PC-9 (cell line): ENCODE measurements at regions not wholly inside any gene's neighbourhood (a gene's known extent, or its start where the extent isn't known, plus 50 kb on each side); places are given as distances from the start of the nearest gene placed in this dataset.

ENCODE experiments used
- BruUV-seq: library from RNA; stranded (reverse); fragments of 400-500 nt; replicated peaks from 2 replicates; lab custom pipeline; 2021; lab: Mats Ljungman, UMichigan
- CTCF ChIA-PET: fragments of 300-600 bp; sonication (Branson Sonifier 250); formaldehyde crosslinking; loops from one replicate; lab custom pipeline; 2022; ENCODE audit warnings: antibody characterized with exemption; lab: Charles Lee
- POLR2A ChIA-PET: fragments of 300-600 bp; sonication (Branson Sonifier 250); formaldehyde crosslinking; loops from one replicate; lab custom pipeline; 2022; ENCODE audit warnings: antibody characterized with exemption; ENCODE audit not compliant: unreplicated experiment; lab: Charles Lee
- DNase-seq, 2 experiments: peaks; one replicate each; pipeline versions ENCODE4 v3.0.0 to v3.0.0-alpha.2; 2015 to 2022; ENCODE audit warnings: mixed read lengths in 1 of 2
- H2AFZ ChIP-seq: fragments of 200-600 bp; sonication (generic); 2 replicates; pipeline ENCODE4 v1.8.1; 2017; ENCODE audit warnings: antibody characterized with exemption
- H3F3A ChIP-seq: fragments of 200-600 bp; sonication (generic); 2 replicates; pipeline ENCODE4 v1.8.1; 2017; ENCODE audit warnings: antibody characterized with exemption, mild to moderate bottlenecking, low read depth; ENCODE audit not compliant: insufficient read depth
- H3K27ac ChIP-seq: fragments of 200-600 bp; sonication (generic); 2 replicates; pipeline ENCODE4 v1.6.1; 2016; ENCODE audit warnings: mixed run types
- H3K27me3 ChIP-seq: fragments of 200-600 bp; sonication (generic); 2 replicates; pipeline ENCODE4 v1.6.1; 2016; ENCODE audit warnings: low read depth, mixed run types; ENCODE audit not compliant: insufficient read depth
- H3K36me3 ChIP-seq: fragments of 200-600 bp; sonication (generic); 2 replicates; pipeline ENCODE4 v1.6.1; 2016; ENCODE audit warnings: low read depth, mixed run types
- H3K4me1 ChIP-seq: fragments of 200-600 bp; sonication (generic); replicated peaks from 2 replicates; pipeline ENCODE4 v1.6.1; 2016; ENCODE audit warnings: mixed run types; ENCODE audit not compliant: insufficient read depth
- H3K4me2 ChIP-seq: fragments of 200-600 bp; sonication (generic); 2 replicates; pipeline ENCODE4 v1.6.1; 2017; ENCODE audit warnings: mixed run types
- H3K4me3 ChIP-seq: fragments of 200-600 bp; sonication (generic); 2 replicates; pipeline ENCODE4 v1.6.1; 2016; ENCODE audit warnings: mixed run types
- H3K79me2 ChIP-seq: fragments of 200-600 bp; sonication (generic); 2 replicates; pipeline ENCODE4 v1.6.1; 2017; ENCODE audit warnings: low read depth, mixed run types
- H3K9me2 ChIP-seq: fragments of 200-600 bp; sonication (generic); 2 replicates; pipeline ENCODE4 v1.8.1; 2017; ENCODE audit warnings: mild to moderate bottlenecking; ENCODE audit not compliant: insufficient read depth
- H3K9me3 ChIP-seq: fragments of 200-600 bp; sonication (generic); 2 replicates; pipeline ENCODE4 v1.8.1; 2016; ENCODE audit warnings: low read depth; ENCODE audit not compliant: insufficient read depth
- H4K20me1 ChIP-seq: fragments of 200-600 bp; sonication (generic); 2 replicates; pipeline ENCODE4 v1.8.1; 2017; ENCODE audit not compliant: insufficient read depth
- EZH2 ChIP-seq: fragments of 200-600 bp; sonication (generic); IDR thresholded peaks from 2 replicates; pipeline ENCODE4 v1.8.0; 2017; ENCODE audit warnings: antibody characterized with exemption, low read depth
- intact Hi-C: fragments of 100-400 bp; cut with micrococcal nuclease; formaldehyde crosslinking; loops from one replicate; pipeline ENCODE4 v1.10.0; 2022; ENCODE audit not compliant: unreplicated experiment
- TF ChIP-seq, protein P1 (sequence below): fragments of 200-600 bp; sonication (generic); conservative IDR thresholded peaks from 2 replicates; pipeline ENCODE4 v1.6.1; 2017; ENCODE audit warnings: mixed run types, antibody characterized with exemption, mild to moderate bottlenecking, moderate library complexity

DNA sequence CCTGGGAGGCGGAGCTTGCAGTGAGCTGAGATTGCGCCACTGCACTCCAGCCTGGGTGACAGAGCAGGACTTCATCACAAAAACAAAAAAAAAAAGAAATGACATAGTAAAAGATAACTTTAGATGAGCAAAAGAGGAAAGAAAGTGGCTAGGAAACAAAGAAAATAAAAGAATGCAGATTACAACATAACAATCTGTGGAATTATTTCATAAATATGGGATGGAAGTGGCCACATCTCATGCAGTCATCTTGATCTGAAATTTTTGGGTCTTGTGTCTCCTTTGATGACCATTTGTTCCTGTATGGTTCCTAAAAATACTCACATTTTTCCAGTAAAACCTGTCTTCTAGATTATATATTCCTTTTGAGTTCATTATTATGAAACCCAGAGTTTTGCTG is 271.4 kb downstream of the SPRY1 start:
- intact Hi-C loops, result no loop called here
- H4K20me1 ChIP-seq, result no peaks in the 10 kb centered on the region
- peaks cover 5% of the 10 kb centered on the region; the same call in 1 of the 2 replicates for H3F3A ChIP-seq
- no TSS peak for BruUV-seq
- no peak overlapping the region; the same call in 1 of the 2 replicates for H2AFZ ChIP-seq
- ChIA-PET POLR2A (no interaction called here), CTCF (no interaction called here)
- no peak overlapping the region for H3K4me2 ChIP-seq
- H3K9me3 ChIP-seq, result peaks cover 5% of the 10 kb centered on the region
- no peak overlapping the region for H3K27ac ChIP-seq
- DNase-seq, result no peak
- H3K4me1 ChIP-seq, result peaks cover 13% of the 10 kb centered on the region
- no peaks in the 10 kb centered on the region for H3K27me3 ChIP-seq
- H3K4me3 ChIP-seq, result no peak overlapping the region
- peaks cover 3% of the 10 kb centered on the region; the same call in 1 of the 2 replicates for H3K9me2 ChIP-seq
- no peaks in the 10 kb centered on the region for H3K79me2 ChIP-seq
- TF ChIP-seq EZH2, result no peak
- TF ChIP-seq, protein P1, sequence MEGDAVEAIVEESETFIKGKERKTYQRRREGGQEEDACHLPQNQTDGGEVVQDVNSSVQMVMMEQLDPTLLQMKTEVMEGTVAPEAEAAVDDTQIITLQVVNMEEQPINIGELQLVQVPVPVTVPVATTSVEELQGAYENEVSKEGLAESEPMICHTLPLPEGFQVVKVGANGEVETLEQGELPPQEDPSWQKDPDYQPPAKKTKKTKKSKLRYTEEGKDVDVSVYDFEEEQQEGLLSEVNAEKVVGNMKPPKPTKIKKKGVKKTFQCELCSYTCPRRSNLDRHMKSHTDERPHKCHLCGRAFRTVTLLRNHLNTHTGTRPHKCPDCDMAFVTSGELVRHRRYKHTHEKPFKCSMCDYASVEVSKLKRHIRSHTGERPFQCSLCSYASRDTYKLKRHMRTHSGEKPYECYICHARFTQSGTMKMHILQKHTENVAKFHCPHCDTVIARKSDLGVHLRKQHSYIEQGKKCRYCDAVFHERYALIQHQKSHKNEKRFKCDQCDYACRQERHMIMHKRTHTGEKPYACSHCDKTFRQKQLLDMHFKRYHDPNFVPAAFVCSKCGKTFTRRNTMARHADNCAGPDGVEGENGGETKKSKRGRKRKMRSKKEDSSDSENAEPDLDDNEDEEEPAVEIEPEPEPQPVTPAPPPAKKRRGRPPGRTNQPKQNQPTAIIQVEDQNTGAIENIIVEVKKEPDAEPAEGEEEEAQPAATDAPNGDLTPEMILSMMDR, result no peak
- no peaks in the 10 kb centered on the region for H3K36me3 ChIP-seq

DNA sequence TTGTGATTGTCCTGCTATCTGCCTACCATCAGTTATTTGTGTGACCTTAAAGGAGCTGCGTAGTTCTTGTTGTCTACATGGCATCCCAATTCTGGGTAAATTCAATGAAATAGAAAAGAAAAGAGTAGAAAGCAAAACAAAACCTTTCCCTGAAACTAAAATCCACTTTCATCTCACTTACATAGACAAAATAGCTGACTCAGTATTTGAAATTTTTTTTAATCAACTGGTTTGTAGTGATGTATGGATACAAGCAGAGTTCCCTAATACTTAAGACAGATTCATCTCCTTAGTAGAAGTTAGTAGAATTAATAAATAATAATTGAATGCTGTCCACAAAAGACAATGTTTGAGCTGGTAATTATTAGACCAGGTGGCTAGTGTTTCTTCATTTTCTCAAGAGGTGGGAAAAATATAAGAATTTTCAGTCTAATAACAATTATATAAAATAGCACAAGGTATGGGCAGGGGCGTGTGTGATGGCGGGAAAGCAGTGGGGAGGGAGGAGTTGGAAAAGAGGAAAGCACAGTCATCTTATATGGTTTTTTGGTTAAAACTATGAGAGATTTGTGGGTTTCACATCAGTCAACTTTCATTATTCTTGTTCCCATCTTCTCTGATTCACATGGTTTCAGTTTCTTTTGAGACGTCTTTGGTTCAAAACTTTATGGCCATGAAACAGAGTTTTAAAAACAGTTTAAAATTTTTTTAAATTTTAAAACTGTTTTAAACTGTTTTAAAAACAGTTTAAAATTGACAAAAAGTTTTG is 275.2 kb downstream of the SPRY1 start:
- Histone ChIP-seq H3K27ac (no peak overlapping the region), H3K9me2 (no peaks in the 10 kb centered on the region), H3K36me3 (no peaks in the 10 kb centered on the region), H3F3A (peaks cover 21% of the 10 kb centered on the region), H3K4me1 (peaks cover 30% of the 10 kb centered on the region), H3K9me3 (peaks cover 5% of the 10 kb centered on the region; the same call in 1 of the 2 replicates), H3K79me2 (no peaks in the 10 kb centered on the region), H4K20me1 (no peaks in the 10 kb centered on the region), H3K4me3 (no peak overlapping the region), H2AFZ (no peak overlapping the region), H3K4me2 (no peak overlapping the region), H3K27me3 (no peaks in the 10 kb centered on the region)
- TF ChIP-seq, protein P1, result no peak
- no peak for TF ChIP-seq EZH2
- ChIA-PET CTCF (no interaction called here), POLR2A (interaction anchor here (0.6 kb wide), 1 partner anchor 116 kb away, joined by 4 read pairs; no protein-coding TSS in a partner anchor)
- DNase-seq, result no peak
- no TSS peak for BruUV-seq
- intact Hi-C loops, result loop anchor here (10.0 kb wide), 1 partner anchor 73 kb away; no protein-coding TSS in a partner anchor

DNA sequence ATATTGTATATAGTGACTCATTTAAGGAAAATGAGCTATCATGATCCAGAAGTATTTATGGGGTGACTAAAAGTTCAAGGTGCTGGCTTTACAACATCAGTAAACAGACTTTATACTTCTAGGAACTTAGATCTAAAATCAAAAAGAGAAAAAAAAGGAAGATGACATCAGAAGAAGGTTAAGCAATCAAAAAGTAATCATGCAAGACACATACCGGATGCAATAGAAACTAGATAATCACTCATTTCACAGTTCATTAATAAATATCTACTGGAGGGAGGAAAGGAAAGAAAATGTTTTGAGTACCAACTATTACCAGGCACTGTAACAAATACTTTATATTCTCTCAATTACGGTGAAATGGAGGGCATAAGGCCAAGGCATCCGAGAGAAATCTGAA is 276.4 kb downstream of the SPRY1 start:
- ChIA-PET CTCF (interaction anchor here (0.5 kb wide), 1 partner anchor 274 kb away, joined by 3 read pairs; no protein-coding TSS in a partner anchor), POLR2A (interaction anchor here (0.5 kb wide), 1 partner anchor 32 kb away, joined by 10 read pairs; no protein-coding TSS in a partner anchor)
- no peaks in the 10 kb centered on the region for H3K79me2 ChIP-seq
- peak overlapping the region; percentile 67 for H3K27ac ChIP-seq
- intact Hi-C loops, result loop anchor here (10.0 kb wide), 1 partner anchor 72 kb away; no protein-coding TSS in a partner anchor
- no peaks in the 10 kb centered on the region for H3K9me2 ChIP-seq
- H3K27me3 ChIP-seq, result no peaks in the 10 kb centered on the region
- peaks cover under 1% of the 10 kb centered on the region for H3K9me3 ChIP-seq
- TF ChIP-seq, protein P1, result no peak
- TF ChIP-seq EZH2, result no peak
- no peaks in the 10 kb centered on the region for H3K36me3 ChIP-seq
- H3F3A ChIP-seq, result peaks cover 21% of the 10 kb centered on the region
- no peak overlapping the region for H3K4me3 ChIP-seq
- no peaks in the 10 kb centered on the region for H4K20me1 ChIP-seq
- peak in 1 of 2 experiments; percentile 95 for DNase-seq
- no TSS peak for BruUV-seq
- H3K4me2 ChIP-seq, result peak overlapping the region; percentile 55
- H2AFZ ChIP-seq, result peak overlapping the region; percentile 5; the same call in 1 of the 2 replicates
- peaks cover 30% of the 10 kb centered on the region for H3K4me1 ChIP-seq
